ENCODE measurements at regions not wholly inside any gene's neighbourhood (a gene's known extent, or its start where the extent isn't known, plus 50 kb on each side); places are given as distances from the start of the nearest gene placed in this dataset.

- TF ChIP-seq GABPA (IDR thresholded peaks at IDR 0.05; ENCODE audit: low read depth) (no peak), SPI1 (IDR thresholded peaks at IDR 0.05; ENCODE audit: borderline replicate concordance, low read depth) (no peak), POLR2AphosphoS5 (IDR thresholded peaks at IDR 0.05; ENCODE audit: low read depth) (no peak), CTCF (IDR thresholded peaks at IDR 0.05; ENCODE audit: insufficient read depth, low read length) (no peak), REST (IDR thresholded peaks at IDR 0.05; ENCODE audit: insufficient replicate concordance, low read depth) (no peak)
- Histone ChIP-seq H3K27me3 (ENCODE audit: insufficient read depth, poor library complexity, severe bottlenecking) (no peaks in the 10 kb centered on the region), H3K4me3 (replicated peaks; ENCODE audit: insufficient read depth, low read length) (no peak overlapping the region), H3K27ac (replicated peaks) (no peak overlapping the region)
- no peak for DNase-seq (ENCODE audit: low read depth in 1 of 2, low spot score in 1 of 2)
Measured at GRCh38 chr15:93266291-93266690, 177.3 kb upstream of the RGMA start.

- Histone ChIP-seq H3K4me3 (replicated peaks; ENCODE audit: insufficient read depth, low read length) (no peak overlapping the region), H3K27me3 (ENCODE audit: insufficient read depth, poor library complexity, severe bottlenecking) (no peaks in the 10 kb centered on the region), H3K27ac (replicated peaks) (no peak overlapping the region)
- no peak for TF ChIP-seq SPI1 (IDR thresholded peaks at IDR 0.05; ENCODE audit: borderline replicate concordance, low read depth)
- no peak for TF ChIP-seq POLR2AphosphoS5 (IDR thresholded peaks at IDR 0.05; ENCODE audit: low read depth)
- no peak for TF ChIP-seq REST (IDR thresholded peaks at IDR 0.05; ENCODE audit: insufficient replicate concordance, low read depth)
- TF ChIP-seq CTCF (IDR thresholded peaks at IDR 0.05; ENCODE audit: insufficient read depth, low read length), result no peak
- no peak for TF ChIP-seq GABPA (IDR thresholded peaks at IDR 0.05; ENCODE audit: low read depth)
- no peak for DNase-seq (ENCODE audit: low read depth in 1 of 2, low spot score in 1 of 2)
Measured at GRCh38 chr15:93265111-93265556, 176.1 kb upstream of the RGMA start.

- no peak for DNase-seq (ENCODE audit: low read depth in 1 of 2, low spot score in 1 of 2)
Measured at GRCh38 chr15:93261845-93262244, 172.8 kb upstream of the RGMA start.

More at GRCh38 chr15:93261845-93262244, 172.8 kb upstream of the RGMA start:
- Histone ChIP-seq H3K27me3 (ENCODE audit: insufficient read depth, poor library complexity, severe bottlenecking) (no peaks in the 10 kb centered on the region), H3K27ac (replicated peaks) (no peak overlapping the region), H3K4me3 (replicated peaks; ENCODE audit: insufficient read depth, low read length) (no peak overlapping the region)
- TF ChIP-seq CTCF (IDR thresholded peaks at IDR 0.05; ENCODE audit: insufficient read depth, low read length) (no peak), SPI1 (IDR thresholded peaks at IDR 0.05; ENCODE audit: borderline replicate concordance, low read depth) (no peak), POLR2AphosphoS5 (IDR thresholded peaks at IDR 0.05; ENCODE audit: low read depth) (peak; percentile 71), REST (IDR thresholded peaks at IDR 0.05; ENCODE audit: insufficient replicate concordance, low read depth) (no peak), GABPA (IDR thresholded peaks at IDR 0.05; ENCODE audit: low read depth) (no peak)

All from HL-60 (cell line).